Neural cell (in vitro differentiated cells): ENCODE measurements at regions not wholly inside any gene's neighbourhood (a gene's known extent, or its start where the extent isn't known, plus 50 kb on each side); places are given as distances from the start of the nearest gene placed in this dataset.

Source experiments
- H2AFZ ChIP-seq: fragments of 200-600, 300-800 bp; sonication (generic), shearing (Covaris generic); 2 replicates; pipeline ENCODE4 v1.6.0; 2014; ENCODE audit warnings: low read depth, mild to moderate bottlenecking, antibody characterized with exemption, low read length, moderate library complexity
- H3F3A ChIP-seq: fragments of 200-600 bp; shearing (Covaris generic); 2 replicates; pipeline ENCODE4 v1.6.1; 2016; ENCODE audit warnings: mild to moderate bottlenecking, moderate library complexity, mixed read lengths, antibody characterized with exemption, low read length; ENCODE audit not compliant: insufficient read depth, poor library complexity, severe bottlenecking
- H3K27ac ChIP-seq: fragments of 200-600, 300-800 bp; sonication (generic), shearing (Covaris generic); 2 replicates; pipeline ENCODE4 v1.5.1; 2014; ENCODE audit warnings: mild to moderate bottlenecking, low read length, moderate library complexity
- H3K27me3 ChIP-seq: fragments of 300-800, 200-600 bp; sonication (generic), shearing (Covaris generic); 2 replicates; pipeline ENCODE4 v1.6.0; 2014; ENCODE audit warnings: mild to moderate bottlenecking, low read depth, low read length, moderate library complexity; ENCODE audit not compliant: insufficient read depth
- H3K36me3 ChIP-seq: fragments of 300-800, 200-600 bp; sonication (generic), shearing (Covaris generic); 2 replicates; pipeline ENCODE4 v1.5.1; 2014; ENCODE audit warnings: mild to moderate bottlenecking, antibody characterized with exemption, low read length, moderate library complexity; ENCODE audit not compliant: insufficient read depth
- H3K4me2 ChIP-seq: fragments of 300-800, 200-600 bp; sonication (generic), shearing (Covaris generic); 2 replicates; pipeline ENCODE4 v1.6.0; 2014; ENCODE audit warnings: mild to moderate bottlenecking, low read length
- H3K4me3 ChIP-seq: fragments of 300-800, 200-600 bp; sonication (generic), shearing (Covaris generic); 2 replicates; pipeline ENCODE4 v1.5.1; 2014; ENCODE audit warnings: mild to moderate bottlenecking, low read length, moderate library complexity
- H3K79me2 ChIP-seq: fragments of 200-600 bp; shearing (Covaris generic); replicated peaks from 2 replicates; pipeline ENCODE4 v1.6.0; 2014; ENCODE audit warnings: mild to moderate bottlenecking, low read length, moderate library complexity; ENCODE audit not compliant: insufficient read depth
- H3K9ac ChIP-seq: fragments of 300-800, 200-600 bp; sonication (generic), shearing (Covaris generic); 2 replicates; pipeline ENCODE4 v1.6.1; 2016; ENCODE audit warnings: mild to moderate bottlenecking, low read length, mixed read lengths
- H3K9me2 ChIP-seq: fragments of 200-600 bp; shearing (Covaris generic); 2 replicates; pipeline ENCODE4 v1.6.1; 2016; ENCODE audit warnings: mild to moderate bottlenecking, low read length, mixed read lengths; ENCODE audit not compliant: insufficient read depth
- H3K9me3 ChIP-seq: fragments of 200-600, 300-800 bp; sonication (generic), shearing (Covaris generic); 2 replicates; pipeline ENCODE4 v1.6.1; 2016; ENCODE audit warnings: mild to moderate bottlenecking, mixed run types, low read length, moderate library complexity, mixed read lengths
- H4K20me1 ChIP-seq: fragments of 200-600 bp; shearing (Covaris generic); 2 replicates; pipeline ENCODE4 v1.6.1; 2016; ENCODE audit warnings: mild to moderate bottlenecking, mixed run types; ENCODE audit not compliant: insufficient read depth
- CTCF ChIP-seq: fragments of 450-650 bp; IDR thresholded peaks from 2 replicates; pipeline ENCODE4 v1.5.1; 2014; ENCODE audit warnings: antibody characterized with exemption, mild to moderate bottlenecking, moderate library complexity; ENCODE audit not compliant: poor library complexity, severe bottlenecking
- EP300 ChIP-seq: fragments of 450-650 bp; conservative IDR thresholded peaks from 2 replicates; pipeline ENCODE4 v1.6.1; 2014; ENCODE audit warnings: antibody characterized with exemption, mild to moderate bottlenecking, moderate library complexity; ENCODE audit not compliant: poor library complexity, severe bottlenecking
- EZH2 ChIP-seq: fragments of 200-600, 300-800 bp; shearing (Covaris generic), sonication (generic); IDR thresholded peaks from 2 replicates; pipeline ENCODE4 v1.6.1; 2014; ENCODE audit warnings: antibody characterized with exemption, low read length, borderline replicate concordance, mild to moderate bottlenecking; ENCODE audit not compliant: insufficient read depth, poor library complexity, severe bottlenecking
- MXI1 ChIP-seq: fragments of 450-650 bp; conservative IDR thresholded peaks from 2 replicates; pipeline ENCODE4 v1.6.1; 2014; ENCODE audit warnings: antibody characterized with exemption, mild to moderate bottlenecking; ENCODE audit not compliant: poor library complexity, severe bottlenecking
- POLR2AphosphoS5 ChIP-seq: IDR thresholded peaks from 2 replicates; pipeline ENCODE4 v1.6.1; 2012
- RAD21 ChIP-seq: fragments of 450-650 bp; conservative IDR thresholded peaks from 2 replicates; pipeline ENCODE4 v1.6.1; 2014; ENCODE audit warnings: antibody characterized with exemption, mild to moderate bottlenecking, moderate library complexity
- REST ChIP-seq: IDR thresholded peaks from 2 replicates; pipeline ENCODE4 v1.6.1; 2012; ENCODE audit warnings: borderline replicate concordance
- SMC3 ChIP-seq: fragments of 450-650 bp; conservative IDR thresholded peaks from 2 replicates; pipeline ENCODE4 v1.6.1; 2014; ENCODE audit warnings: antibody characterized with exemption, mild to moderate bottlenecking, moderate library complexity; ENCODE audit not compliant: poor library complexity
- TAF1 ChIP-seq: IDR thresholded peaks from 2 replicates; pipeline ENCODE4 v1.6.1; 2012; ENCODE audit warnings: low read depth

GRCh38 chr2:150150144-150150543 lies 337.3 kb downstream of the RND3 start:
- no peak overlapping the region for H3K9ac ChIP-seq
- H3K9me3 ChIP-seq, result no peaks in the 10 kb centered on the region
- H3K4me3 ChIP-seq, result no peak overlapping the region

GRCh38 chr2:150147889-150148683 lies 339.4 kb downstream of the RND3 start:
- H3K79me2 ChIP-seq, result no peaks in the 10 kb centered on the region
- H4K20me1 ChIP-seq, result no peaks in the 10 kb centered on the region
- H3K27ac ChIP-seq, result no peak overlapping the region
- no peaks in the 10 kb centered on the region for H3K27me3 ChIP-seq
- no peak overlapping the region for H2AFZ ChIP-seq
- H3K4me3 ChIP-seq, result no peak overlapping the region
- H3K9me3 ChIP-seq, result no peaks in the 10 kb centered on the region
- no peaks in the 10 kb centered on the region for H3F3A ChIP-seq
- H3K36me3 ChIP-seq, result no peaks in the 10 kb centered on the region
- no peak overlapping the region for H3K4me2 ChIP-seq
- no peak overlapping the region for H3K9ac ChIP-seq
- no peaks in the 10 kb centered on the region for H3K9me2 ChIP-seq
- no peak for TF ChIP-seq REST
- TF ChIP-seq SMC3, result no peak
- TF ChIP-seq EP300, result no peak
- no peak for TF ChIP-seq CTCF
- no peak for TF ChIP-seq RAD21

More at GRCh38 chr2:150150144-150150543, 337.3 kb downstream of the RND3 start:
- H2AFZ ChIP-seq, result no peak overlapping the region
- no peaks in the 10 kb centered on the region for H3K9me2 ChIP-seq
- H3K36me3 ChIP-seq, result no peaks in the 10 kb centered on the region
- no peaks in the 10 kb centered on the region for H3K27me3 ChIP-seq
- no peaks in the 10 kb centered on the region for H3K79me2 ChIP-seq
- H3K4me2 ChIP-seq, result no peak overlapping the region
- no peak overlapping the region for H3K27ac ChIP-seq
- H3F3A ChIP-seq, result no peaks in the 10 kb centered on the region
- TF ChIP-seq EZH2 (no peak), MXI1 (no peak), CTCF (no peak), EP300 (no peak), POLR2AphosphoS5 (no peak), SMC3 (no peak), RAD21 (no peak), TAF1 (no peak), REST (no peak)
- no peaks in the 10 kb centered on the region for H4K20me1 ChIP-seq
